ENCODE measurements at regions not wholly inside any gene's neighbourhood (a gene's known extent, or its start where the extent isn't known, plus 50 kb on each side); places are given as distances from the start of the nearest gene placed in this dataset.
"Not testable (repeated sequence)": the region's sequence is repeated elsewhere in the genome, so short reads cannot be mapped to it uniquely, and the experiment has no call there.

- intact Hi-C loops (cut with DNase I); DNase-seq (ENCODE audit: low spot score): not testable (repeated sequence)
These were observed 315.1 kb downstream of the GOLGA6L6 start for GRCh38 chr15:20226531-20226930.

GRCh38 chr15:20221063-20221462, 320.5 kb downstream of the GOLGA6L6 start:
- intact Hi-C loops (cut with DNase I); DNase-seq (ENCODE audit: low spot score): not testable (repeated sequence)

- DNase-seq (ENCODE audit: low spot score); intact Hi-C loops (cut with DNase I): not testable (repeated sequence)
These were observed 322.4 kb downstream of the GOLGA6L6 start for GRCh38 chr15:20219171-20219570.

GRCh38 chr15:20215700-20216099, 325.9 kb downstream of the GOLGA6L6 start:
- intact Hi-C loops (cut with DNase I), result not testable (repeated sequence)

GRCh38 chr15:20214101-20214500, 327.5 kb downstream of the GOLGA6L6 start:
- intact Hi-C loops (cut with DNase I); DNase-seq (ENCODE audit: low spot score): not testable (repeated sequence)

More at GRCh38 chr15:20215700-20216099, 325.9 kb downstream of the GOLGA6L6 start:
- not testable (repeated sequence) for DNase-seq (ENCODE audit: low spot score)

- intact Hi-C loops (cut with DNase I); DNase-seq (ENCODE audit: low spot score): not testable (repeated sequence)
These were observed 330.1 kb downstream of the GOLGA6L6 start for GRCh38 chr15:20211508-20211907.

- DNase-seq (ENCODE audit: low spot score); intact Hi-C loops (cut with DNase I): not testable (repeated sequence)
These were observed 331.6 kb downstream of the GOLGA6L6 start for GRCh38 chr15:20209973-20210372.

- not testable (repeated sequence) for DNase-seq (ENCODE audit: low spot score)
These were observed 334.0 kb downstream of the GOLGA6L6 start for GRCh38 chr15:20207607-20208006.

GRCh38 chr15:20207198-20207597, 334.4 kb downstream of the GOLGA6L6 start:
- DNase-seq (ENCODE audit: low spot score); intact Hi-C loops (cut with DNase I): not testable (repeated sequence)

More at GRCh38 chr15:20207607-20208006, 334.0 kb downstream of the GOLGA6L6 start:
- intact Hi-C loops (cut with DNase I), result not testable (repeated sequence)

GRCh38 chr15:20204177-20204866, 337.3 kb downstream of the GOLGA6L6 start:
- DNase-seq (ENCODE audit: low spot score); intact Hi-C loops (cut with DNase I): not testable (repeated sequence)

GRCh38 chr15:20203649-20204150, 337.9 kb downstream of the GOLGA6L6 start:
- intact Hi-C loops (cut with DNase I); DNase-seq (ENCODE audit: low spot score): not testable (repeated sequence)

GRCh38 chr15:20194591-20195198, 346.9 kb downstream of the GOLGA6L6 start:
- DNase-seq (ENCODE audit: low spot score); intact Hi-C loops (cut with DNase I): not testable (repeated sequence)

GRCh38 chr15:20192982-20193929, 348.3 kb downstream of the GOLGA6L6 start:
- DNase-seq (ENCODE audit: low spot score); intact Hi-C loops (cut with DNase I): not testable (repeated sequence)

- intact Hi-C loops (cut with DNase I); DNase-seq (ENCODE audit: low spot score): not testable (repeated sequence)
These were observed 350.0 kb downstream of the GOLGA6L6 start for GRCh38 chr15:20191508-20192125.

- intact Hi-C loops (cut with DNase I), result not testable (repeated sequence)
- peak; percentile 76 for DNase-seq (ENCODE audit: low spot score)
These were observed 353.0 kb downstream of the GOLGA6L6 start for GRCh38 chr15:20188611-20189010.

- DNase-seq (ENCODE audit: low spot score); intact Hi-C loops (cut with DNase I): not testable (repeated sequence)
These were observed 353.9 kb downstream of the GOLGA6L6 start for GRCh38 chr15:20187370-20188355.

GRCh38 chr15:20184879-20185278, 356.7 kb downstream of the GOLGA6L6 start:
- DNase-seq (ENCODE audit: low spot score); intact Hi-C loops (cut with DNase I): not testable (repeated sequence)

- DNase-seq (ENCODE audit: low spot score); intact Hi-C loops (cut with DNase I): not testable (repeated sequence)
These were observed 373.4 kb downstream of the GOLGA6L6 start for GRCh38 chr15:20168221-20168620.

All from posterior vena cava (tissue), 2 donors.